Right renal cortex interstitium (tissue), 3 donors: ENCODE measurements at regions not wholly inside any gene's neighbourhood (a gene's known extent, or its start where the extent isn't known, plus 50 kb on each side); places are given as distances from the start of the nearest gene placed in this dataset.
"Not testable (repeated sequence)": the region's sequence is repeated elsewhere in the genome, so short reads cannot be mapped to it uniquely, and the experiment has no call there.

ENCODE experiments used
- DNase-seq, 3 donors: peaks; one replicate each; pipeline ENCODE4 v3.0.0-alpha.2; 2013; ENCODE audit warnings: low read depth in 3 of 3, low spot score in 2 of 3

- no peak for DNase-seq
Observed at GRCh38 chr2:168300460-168300859, 53.1 kb upstream of the STK39 start.

- DNase-seq = no peak
Observed at GRCh38 chr2:168304024-168304681, 56.8 kb upstream of the STK39 start.

GRCh38 chr2:168307379-168307778 lies 60.0 kb upstream of the STK39 start:
- DNase-seq = no peak

GRCh38 chr2:168310580-168310979 lies 63.2 kb upstream of the STK39 start:
- DNase-seq = no peak

- DNase-seq = no peak
Observed at GRCh38 chr2:168311261-168311910, 64.0 kb upstream of the STK39 start.

- DNase-seq = no peak
Observed at GRCh38 chr2:168312036-168312822, 64.8 kb upstream of the STK39 start.

GRCh38 chr2:168314236-168314635 lies 66.8 kb upstream of the STK39 start:
- DNase-seq = no peak

- DNase-seq = no peak
Observed at GRCh38 chr2:168315331-168316072, 68.1 kb upstream of the STK39 start.

GRCh38 chr2:168316073-168316440 lies 68.7 kb upstream of the STK39 start:
- no peak for DNase-seq

GRCh38 chr2:168317282-168317681 lies 69.9 kb upstream of the STK39 start:
- DNase-seq = no peak

GRCh38 chr2:168320267-168320666 lies 72.9 kb upstream of the STK39 start:
- DNase-seq = no peak

- no peak for DNase-seq
Observed at GRCh38 chr2:168322325-168323007, 75.1 kb upstream of the STK39 start.

GRCh38 chr2:168323529-168324021 lies 76.2 kb upstream of the STK39 start:
- no peak for DNase-seq

- DNase-seq = no peak
Observed at GRCh38 chr2:168326572-168326971, 79.2 kb upstream of the STK39 start.

GRCh38 chr2:168327328-168327727 lies 79.9 kb upstream of the STK39 start:
- no peak for DNase-seq

- no peak for DNase-seq
Observed at GRCh38 chr2:168328421-168328820, 81.0 kb upstream of the STK39 start.

GRCh38 chr2:168330624-168331423 lies 83.4 kb upstream of the STK39 start:
- DNase-seq = no peak

- not testable (repeated sequence) for DNase-seq
Observed at GRCh38 chr2:168335254-168335653, 87.9 kb upstream of the STK39 start.

- no peak for DNase-seq
Observed at GRCh38 chr2:168336786-168337388, 89.5 kb upstream of the STK39 start.
